GM23248 (cell line): ENCODE measurements at regions not wholly inside any gene's neighbourhood (a gene's known extent, or its start where the extent isn't known, plus 50 kb on each side); places are given as distances from the start of the nearest gene placed in this dataset.

Source experiments
- DNase-seq: peaks from one replicate; pipeline ENCODE4 v3.0.0-alpha.2; 2015
- H2AFZ ChIP-seq: fragments of 200-600 bp; sonication (generic); 2 replicates; pipeline ENCODE4 v1.6.1; 2016; ENCODE audit warnings: antibody characterized with exemption
- H3F3A ChIP-seq: fragments of 200-600 bp; sonication (generic); 2 replicates; pipeline ENCODE4 v1.6.1; 2016; ENCODE audit warnings: mild to moderate bottlenecking, antibody characterized with exemption, mixed run types; ENCODE audit not compliant: insufficient read depth
- H3K27ac ChIP-seq: fragments of 200-600 bp; sonication (generic); 2 replicates; pipeline ENCODE4 v1.5.1; 2016; ENCODE audit warnings: mild to moderate bottlenecking
- H3K27me3 ChIP-seq: fragments of 200-600 bp; sonication (generic); replicated peaks from 2 replicates; pipeline ENCODE4 v1.6.1; 2016; ENCODE audit warnings: mild to moderate bottlenecking; ENCODE audit not compliant: insufficient read depth
- H3K36me3 ChIP-seq: fragments of 200-600 bp; sonication (generic); 2 replicates; pipeline ENCODE4 v1.6.1; 2016; ENCODE audit warnings: low read depth, mild to moderate bottlenecking
- H3K4me1 ChIP-seq: fragments of 200-600 bp; sonication (generic); 2 replicates; pipeline ENCODE4 v1.6.1; 2016; ENCODE audit warnings: mild to moderate bottlenecking; ENCODE audit not compliant: insufficient read depth
- H3K4me2 ChIP-seq: fragments of 200-600 bp; sonication (generic); one replicate; pipeline ENCODE4 v1.6.1; 2016; ENCODE audit warnings: mild to moderate bottlenecking; ENCODE audit not compliant: unreplicated experiment
- H3K4me3 ChIP-seq: fragments of 200-600 bp; sonication (generic); 2 replicates; pipeline ENCODE4 v1.5.1; 2016; ENCODE audit warnings: mild to moderate bottlenecking
- H3K79me2 ChIP-seq: fragments of 200-600 bp; sonication (generic); 2 replicates; pipeline ENCODE4 v1.6.1; 2016; ENCODE audit warnings: mild to moderate bottlenecking; ENCODE audit not compliant: insufficient read depth
- H3K9ac ChIP-seq: fragments of 200-600 bp; sonication (generic); 2 replicates; pipeline ENCODE4 v1.6.1; 2016; ENCODE audit warnings: mild to moderate bottlenecking
- H3K9me2 ChIP-seq: fragments of 200-600 bp; sonication (generic); 2 replicates; pipeline ENCODE4 v1.6.1; 2016; ENCODE audit warnings: mixed run types, mild to moderate bottlenecking, moderate library complexity; ENCODE audit not compliant: insufficient read depth
- H3K9me3 ChIP-seq: fragments of 200-600 bp; sonication (generic); one replicate; pipeline ENCODE4 v1.6.1; 2017; ENCODE audit warnings: low read depth
- H4K20me1 ChIP-seq: fragments of 200-600 bp; sonication (generic); 2 replicates; pipeline ENCODE4 v1.6.0; 2016; ENCODE audit not compliant: insufficient read depth
- EZH2 ChIP-seq: fragments of 200-600 bp; sonication (generic); IDR thresholded peaks from 2 replicates; pipeline ENCODE4 v1.6.1; 2018; ENCODE audit warnings: antibody characterized with exemption, mild to moderate bottlenecking; ENCODE audit not compliant: insufficient read depth, poor library complexity, severe bottlenecking
- EZH2phosphoT487 ChIP-seq: fragments of 200-600 bp; sonication (generic); IDR thresholded peaks from 2 replicates; pipeline ENCODE4 v1.6.1; 2018; ENCODE audit warnings: antibody characterized with exemption, moderate library complexity, mild to moderate bottlenecking, low read depth; ENCODE audit not compliant: insufficient read depth
- WGBS, 2 experiments: methylation state at CpG; one replicate each; pipeline ENCODE4 v1.1.6; 2015 to 2017; ENCODE audit warnings: low lambda C conversion rate in 2 of 2, low coverage in 1 of 2; ENCODE audit errors: missing lambda C conversion rate in 2 of 2; 5-methylcytosine and 5-hydroxymethylcytosine counted together
- in situ Hi-C: fragments of 300-500 bp; cut with MboI; formaldehyde crosslinking; loops from 2 replicates; pipeline ENCODE4 v1.15.0; 2020

- no peaks in the 10 kb centered on the region for H3F3A ChIP-seq
- WGBS, 2 experiments, result 60 to 70% methylated on average over 3 of the region's 3 CpGs
- H3K4me1 ChIP-seq, result peaks cover 9% of the 10 kb centered on the region
- H2AFZ ChIP-seq, result no peak overlapping the region
- H4K20me1 ChIP-seq, result no peaks in the 10 kb centered on the region
- H3K4me2 ChIP-seq, result no peak overlapping the region
- no peak overlapping the region for H3K9ac ChIP-seq
- no peaks in the 10 kb centered on the region for H3K9me3 ChIP-seq
- H3K27me3 ChIP-seq, result no peaks in the 10 kb centered on the region
- H3K4me3 ChIP-seq, result no peak overlapping the region
- H3K9me2 ChIP-seq, result no peaks in the 10 kb centered on the region
- DNase-seq, result peak; percentile 13
- in situ Hi-C loops, result no loop called here
- TF ChIP-seq EZH2 (no peak), EZH2phosphoT487 (no peak)
- H3K36me3 ChIP-seq, result no peaks in the 10 kb centered on the region
- no peaks in the 10 kb centered on the region for H3K79me2 ChIP-seq
- H3K27ac ChIP-seq, result no peak overlapping the region
These were observed 137.7 kb downstream of the EN1 start for GRCh38 chr2:118709786-118710185.

- H3K4me2 ChIP-seq, result no peak overlapping the region
- H3K36me3 ChIP-seq, result no peaks in the 10 kb centered on the region
- in situ Hi-C loops, result no loop called here
- no peaks in the 10 kb centered on the region for H3K27me3 ChIP-seq
- no peaks in the 10 kb centered on the region for H4K20me1 ChIP-seq
- no peak for DNase-seq
- peaks cover 4% of the 10 kb centered on the region; the same call in 1 of the 2 replicates for H3F3A ChIP-seq
- H3K9ac ChIP-seq, result no peak overlapping the region
- H2AFZ ChIP-seq, result no peak overlapping the region
- no peak overlapping the region for H3K27ac ChIP-seq
- no peak for TF ChIP-seq EZH2
- 90 to 92% methylated on average over 1 of the region's 1 CpG for WGBS, 2 experiments
- no peaks in the 10 kb centered on the region for H3K9me2 ChIP-seq
- H3K79me2 ChIP-seq, result no peaks in the 10 kb centered on the region
- peaks cover 9% of the 10 kb centered on the region for H3K4me1 ChIP-seq
- no peak overlapping the region for H3K4me3 ChIP-seq
- no peaks in the 10 kb centered on the region for H3K9me3 ChIP-seq
These were observed 140.6 kb downstream of the EN1 start for GRCh38 chr2:118706844-118707243.

GRCh38 chr2:118706371-118706770 is 141.1 kb downstream of the EN1 start:
- no peaks in the 10 kb centered on the region for H3K27me3 ChIP-seq
- H3K79me2 ChIP-seq, result no peaks in the 10 kb centered on the region
- no peaks in the 10 kb centered on the region for H3K36me3 ChIP-seq
- DNase-seq, result no peak
- H3K9me2 ChIP-seq, result no peaks in the 10 kb centered on the region
- in situ Hi-C loops, result no loop called here
- TF ChIP-seq EZH2 (no peak), EZH2phosphoT487 (no peak)
- no peak overlapping the region for H3K27ac ChIP-seq
- peaks cover 9% of the 10 kb centered on the region for H3K4me1 ChIP-seq
- H3K9ac ChIP-seq, result no peak overlapping the region
- no peak overlapping the region for H2AFZ ChIP-seq
- H3K9me3 ChIP-seq, result no peaks in the 10 kb centered on the region
- no peaks in the 10 kb centered on the region for H4K20me1 ChIP-seq
- no peak overlapping the region for H3K4me2 ChIP-seq
- no peak overlapping the region for H3K4me3 ChIP-seq
- peaks cover 4% of the 10 kb centered on the region; the same call in 1 of the 2 replicates for H3F3A ChIP-seq
- 85 to 88% methylated on average over 4 of the region's 4 CpGs for WGBS, 2 experiments

GRCh38 chr2:118705032-118705431 is 142.4 kb downstream of the EN1 start:
- no peak overlapping the region for H3K4me2 ChIP-seq
- no peak overlapping the region for H3K9ac ChIP-seq
- H3K79me2 ChIP-seq, result no peaks in the 10 kb centered on the region
- no peak for TF ChIP-seq EZH2
- TF ChIP-seq EZH2phosphoT487, result peak; percentile 83
- H4K20me1 ChIP-seq, result no peaks in the 10 kb centered on the region
- 13 to 36% methylated on average over 1 of the region's 1 CpG for WGBS, 2 experiments
- no peaks in the 10 kb centered on the region for H3K27me3 ChIP-seq
- peaks cover 9% of the 10 kb centered on the region for H3K4me1 ChIP-seq
- H3K27ac ChIP-seq, result no peak overlapping the region
- in situ Hi-C loops, result no loop called here
- H3F3A ChIP-seq, result peaks cover 4% of the 10 kb centered on the region; the same call in 1 of the 2 replicates
- no peak overlapping the region for H2AFZ ChIP-seq
- no peaks in the 10 kb centered on the region for H3K36me3 ChIP-seq
- H3K9me3 ChIP-seq, result no peaks in the 10 kb centered on the region
- H3K9me2 ChIP-seq, result no peaks in the 10 kb centered on the region
- peak; percentile 82 for DNase-seq
- no peak overlapping the region for H3K4me3 ChIP-seq
